IMR-90 (cell line): ENCODE measurements at regions not wholly inside any gene's neighbourhood (a gene's known extent, or its start where the extent isn't known, plus 50 kb on each side); places are given as distances from the start of the nearest gene placed in this dataset.

Source experiments
- ATAC-seq: fragments of 200-7000 bp; cut with Tn5 transposase; 2 replicates; pipeline ENCODE4 v1.9.1; 2020; ENCODE audit warnings: low read depth, mild to moderate bottlenecking, moderate library complexity
- BruUV-seq: library from RNA; stranded (reverse); fragments of 400-500 nt; replicated peaks from 2 replicates; lab custom pipeline; 2021; lab: Mats Ljungman, UMichigan
- CTCF ChIA-PET: fragments of 300-600 bp; formaldehyde crosslinking; extraction: SDS; loops from one replicate; lab custom pipeline; 2021; ENCODE audit warnings: antibody characterized with exemption; lab: Yijun Ruan, JAX
- POLR2A ChIA-PET: fragments of 300-600 bp; sonication (Branson Sonifier 250); formaldehyde crosslinking; loops from one replicate; lab custom pipeline; 2022; ENCODE audit warnings: antibody characterized with exemption; ENCODE audit not compliant: unreplicated experiment; lab: Charles Lee
- DNase-seq: peaks from one replicate; pipeline ENCODE4 v3.0.0; 2013
- H2AFZ ChIP-seq: replicated peaks from 2 replicates; pipeline ENCODE3; 2013; ENCODE audit warnings: low read length, mild to moderate bottlenecking; ENCODE audit not compliant: poor library complexity
- H2AK5ac ChIP-seq: 2 replicates; pipeline ENCODE4 v1.6.1; 2013; ENCODE audit warnings: low read depth, low read length, inconsistent platforms
- H2AK9ac ChIP-seq: replicated peaks from 2 replicates; pipeline ENCODE3; 2013; ENCODE audit warnings: mild to moderate bottlenecking, low read depth, low read length, moderate library complexity; ENCODE audit not compliant: poor library complexity
- H2BK120ac ChIP-seq: 2 replicates; pipeline ENCODE4 v1.6.1; 2013; ENCODE audit warnings: low read depth, low read length, inconsistent platforms
- H2BK15ac ChIP-seq: 3 replicates; pipeline ENCODE4 v1.6.1; 2013; ENCODE audit warnings: low read depth, low read length, inconsistent platforms
- H2BK20ac ChIP-seq: 2 replicates; pipeline ENCODE4 v1.6.1; 2013; ENCODE audit warnings: low read depth, mild to moderate bottlenecking, inconsistent platforms, low read length, moderate library complexity
- H2BK5ac ChIP-seq: 2 replicates; pipeline ENCODE4 v1.6.1; 2013; ENCODE audit warnings: mild to moderate bottlenecking, low read depth, low read length, inconsistent platforms; ENCODE audit not compliant: poor library complexity, severe bottlenecking
- H3K14ac ChIP-seq: replicated peaks from 2 replicates; pipeline ENCODE4 v1.6.1; 2013; ENCODE audit warnings: low read depth, low read length, inconsistent platforms
- H3K18ac ChIP-seq: 2 replicates; pipeline ENCODE4 v1.6.1; 2013; ENCODE audit warnings: low read depth, low read length, control low read depth
- H3K23ac ChIP-seq: 2 replicates; pipeline ENCODE4 v1.6.1; 2013; ENCODE audit warnings: low read depth, low read length, inconsistent platforms
- H3K27ac ChIP-seq: 2 replicates; pipeline ENCODE4 v1.5.1; 2013; ENCODE audit warnings: mild to moderate bottlenecking, control low read depth, low read length; ENCODE audit not compliant: insufficient read depth
- H3K27me3 ChIP-seq: 2 replicates; pipeline ENCODE4 v1.6.1; 2013; ENCODE audit warnings: low read length; ENCODE audit not compliant: control insufficient read depth, insufficient read depth
- H3K36me3 ChIP-seq: 2 replicates; pipeline ENCODE4 v1.6.1; 2013; ENCODE audit warnings: low read length, mixed read lengths; ENCODE audit not compliant: control insufficient read depth, insufficient read depth
- H3K4ac ChIP-seq: 2 replicates; pipeline ENCODE4 v1.6.1; 2013; ENCODE audit warnings: low read depth, low read length, inconsistent platforms
- H3K4me1 ChIP-seq: 2 replicates; pipeline ENCODE4 v1.6.1; 2013; ENCODE audit warnings: low read length, mixed read lengths; ENCODE audit not compliant: control insufficient read depth, insufficient read depth
- H3K4me2 ChIP-seq: 2 replicates; pipeline ENCODE4 v1.6.1; 2013; ENCODE audit warnings: low read depth, mild to moderate bottlenecking, control low read depth, low read length, moderate library complexity
- H3K4me3 ChIP-seq: 2 replicates; pipeline ENCODE4 v1.5.1; 2013; ENCODE audit warnings: low read depth, mild to moderate bottlenecking, control low read depth, low read length, moderate library complexity; ENCODE audit not compliant: insufficient read depth
- H3K56ac ChIP-seq: 2 replicates; pipeline ENCODE4 v1.6.1; 2013; ENCODE audit warnings: low read length, inconsistent platforms; ENCODE audit not compliant: insufficient read depth; ENCODE audit errors: extremely low read depth
- H3K79me1 ChIP-seq, 2 experiments: 2 replicates each; pipeline ENCODE4 v1.6.1; 2013; ENCODE audit warnings: low read length in 2 of 2, inconsistent platforms in 1 of 2, low read depth in 1 of 2
- H3K9ac ChIP-seq: 2 replicates; pipeline ENCODE4 v1.6.1; 2013; ENCODE audit warnings: low read depth, low read length, control low read depth
- H3K9me1 ChIP-seq: 2 replicates; pipeline ENCODE4 v1.6.1; 2013; ENCODE audit warnings: low read length, inconsistent platforms; ENCODE audit not compliant: insufficient read depth
- H3K9me3 ChIP-seq: 2 replicates; pipeline ENCODE4 v1.6.1; 2013; ENCODE audit warnings: low read length; ENCODE audit not compliant: control insufficient read depth, insufficient read depth
- H4K20me1 ChIP-seq: 2 replicates; pipeline ENCODE4 v1.6.1; 2013; ENCODE audit warnings: low read length, inconsistent platforms; ENCODE audit not compliant: insufficient read depth
- H4K5ac ChIP-seq: 2 replicates; pipeline ENCODE4 v1.6.1; 2013; ENCODE audit warnings: mild to moderate bottlenecking, low read depth, low read length, control low read depth
- H4K8ac ChIP-seq, 2 experiments: 2 replicates each; pipeline ENCODE4 v1.6.1; 2013; ENCODE audit warnings: low read depth in 2 of 2, low read length in 2 of 2, control low read depth in 1 of 2, inconsistent platforms in 1 of 2
- H4K91ac ChIP-seq: 2 replicates; pipeline ENCODE4 v1.6.1; 2013; ENCODE audit warnings: low read depth, low read length, inconsistent platforms; ENCODE audit not compliant: insufficient read depth
- BHLHE40 ChIP-seq: fragments of 150-350 bp; IDR thresholded peaks from 2 replicates; pipeline ENCODE4 v1.6.1; 2016; ENCODE audit warnings: mild to moderate bottlenecking, low read depth, low read length
- CEBPB ChIP-seq: IDR thresholded peaks from 2 replicates; pipeline ENCODE4 v1.6.1; 2012; ENCODE audit warnings: low read depth, low read length, improper control_type of control experiment
- CHD1 ChIP-seq: IDR thresholded peaks from 2 replicates; pipeline ENCODE4 v1.6.1; 2012; ENCODE audit warnings: low read depth, low read length, improper control_type of control experiment
- FOS ChIP-seq: fragments of 150-350 bp; IDR thresholded peaks from 2 replicates; pipeline ENCODE4 v1.6.1; 2016; ENCODE audit warnings: low read depth, low read length
- MAFK ChIP-seq: IDR thresholded peaks from 2 replicates; pipeline ENCODE4 v1.6.1; 2012; ENCODE audit warnings: low read depth, low read length, improper control_type of control experiment
- MAZ ChIP-seq: IDR thresholded peaks from 2 replicates; pipeline ENCODE4 v1.6.1; 2012; ENCODE audit warnings: low read depth, mild to moderate bottlenecking, low read length, improper control_type of control experiment, moderate library complexity, borderline replicate concordance
- MXI1 ChIP-seq: IDR thresholded peaks from 2 replicates; pipeline ENCODE4 v1.6.1; 2012; ENCODE audit warnings: low read depth, mild to moderate bottlenecking, low read length, moderate library complexity, borderline replicate concordance
- NFE2L2 ChIP-seq: fragments of 150-350 bp; IDR thresholded peaks from 2 replicates; pipeline ENCODE4 v1.6.1; 2016; ENCODE audit warnings: low read depth, mild to moderate bottlenecking, low read length
- POLR2A ChIP-seq: IDR thresholded peaks from 2 replicates; pipeline ENCODE4 v1.6.1; 2012; ENCODE audit warnings: mild to moderate bottlenecking, low read depth, low read length
- RAD21 ChIP-seq: IDR thresholded peaks from 2 replicates; pipeline ENCODE4 v1.6.1; 2012; ENCODE audit warnings: low read length, improper control_type of control experiment
- RCOR1 ChIP-seq: IDR thresholded peaks from 2 replicates; pipeline ENCODE4 v1.6.1; 2012; ENCODE audit warnings: mild to moderate bottlenecking, low read length, improper control_type of control experiment; ENCODE audit not compliant: insufficient replicate concordance
- RFX5 ChIP-seq: IDR thresholded peaks from 2 replicates; pipeline ENCODE4 v1.8.0; 2012; ENCODE audit warnings: low read depth, mild to moderate bottlenecking, low read length, moderate library complexity
- SMC3 ChIP-seq: fragments of 150-350 bp; IDR thresholded peaks from 2 replicates; pipeline ENCODE4 v1.6.1; 2016; ENCODE audit warnings: low read depth, mild to moderate bottlenecking, antibody characterized with exemption, low read length, moderate library complexity
- WGBS, 2 experiments: methylation state at CpG; one replicate each; pipeline versions ENCODE4 v1.1.5 to v1.1.7; 2013; ENCODE audit warnings: missing lambda C conversion rate in 2 of 2; ENCODE audit not compliant: insufficient read length in 1 of 2; ENCODE audit errors: extremely low coverage in 2 of 2; 5-methylcytosine and 5-hydroxymethylcytosine counted together
- dilution Hi-C: fragments of 300-500 bp; cut with HindIII; formaldehyde crosslinking; loops from one replicate; pipeline ENCODE4 v1.14.3; 2018; ENCODE audit warnings: low sequenced_read_pairs; ENCODE audit not compliant: unreplicated experiment
- in situ Hi-C: fragments of 300-500 bp; cut with MboI; formaldehyde crosslinking; loops from 3 replicates; pipeline ENCODE4 v1.14.3; 2019; ENCODE audit warnings: low sequenced_read_pairs, inconsistent platforms, mixed read lengths
- intact Hi-C: fragments of 100-400 bp; cut with micrococcal nuclease; formaldehyde crosslinking; loops from 2 replicates; pipeline ENCODE4 v1.10.0; 2022
- TF ChIP-seq, protein P1 (sequence below): fragments of 150-350 bp; IDR thresholded peaks from 2 replicates; pipeline ENCODE4 v1.6.1; 2017; ENCODE audit warnings: mild to moderate bottlenecking, antibody characterized with exemption, low read length, low read depth
- TF ChIP-seq, protein P2 (sequence below): fragments of 150-350 bp; IDR thresholded peaks from 2 replicates; pipeline ENCODE4 v1.6.1; 2016; ENCODE audit warnings: low read depth, mild to moderate bottlenecking, low read length, moderate library complexity, borderline replicate concordance
- TF ChIP-seq, protein P3 (sequence below): conservative IDR thresholded peaks from 2 replicates; pipeline ENCODE4 v1.5.1; 2012; ENCODE audit warnings: mild to moderate bottlenecking, low read depth, low read length, improper control_type of control experiment

DNA sequence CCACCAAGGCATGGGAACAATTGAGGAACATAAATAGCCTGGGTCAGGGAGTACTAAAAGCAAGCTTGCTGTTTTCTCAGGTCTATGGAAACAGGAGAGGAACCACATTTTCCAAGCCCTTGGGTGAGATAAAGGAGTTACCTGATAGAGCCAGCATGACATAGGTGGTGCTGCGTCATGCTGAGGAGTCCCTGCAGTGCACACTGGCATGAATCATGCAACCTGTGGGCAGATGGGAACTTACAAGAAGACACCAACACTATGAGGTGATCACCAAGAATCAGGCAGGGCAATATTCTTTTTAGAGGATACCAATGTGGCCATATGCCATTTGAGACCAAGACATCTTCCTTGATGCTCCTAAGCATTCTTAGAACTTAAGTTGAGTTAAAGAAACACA is 531.8 kb downstream of the ZEB2 start:
- no peak overlapping the region for H4K91ac ChIP-seq
- ChIA-PET POLR2A (no interaction called here), CTCF (no interaction called here)
- no peaks in the 10 kb centered on the region for H3K79me1 ChIP-seq
- H2BK5ac ChIP-seq, result peak overlapping the region; percentile 33
- peak overlapping the region; percentile 59 for H3K4ac ChIP-seq
- H2AK5ac ChIP-seq, result no peak overlapping the region
- DNase-seq (no peak), ATAC-seq (no peak; the same call in 1 of the 2 replicates)
- in situ Hi-C loops, result no loop called here
- H3K4me1 ChIP-seq, result peaks cover 6% of the 10 kb centered on the region
- TF ChIP-seq MAZ (no peak), SMC3 (no peak), POLR2A (no peak), RCOR1 (no peak), MXI1 (no peak), MAFK (no peak), RFX5 (no peak), CHD1 (no peak), NFE2L2 (no peak), FOS (no peak), CEBPB (no peak), RAD21 (no peak), BHLHE40 (no peak)
- TF ChIP-seq, protein P1, sequence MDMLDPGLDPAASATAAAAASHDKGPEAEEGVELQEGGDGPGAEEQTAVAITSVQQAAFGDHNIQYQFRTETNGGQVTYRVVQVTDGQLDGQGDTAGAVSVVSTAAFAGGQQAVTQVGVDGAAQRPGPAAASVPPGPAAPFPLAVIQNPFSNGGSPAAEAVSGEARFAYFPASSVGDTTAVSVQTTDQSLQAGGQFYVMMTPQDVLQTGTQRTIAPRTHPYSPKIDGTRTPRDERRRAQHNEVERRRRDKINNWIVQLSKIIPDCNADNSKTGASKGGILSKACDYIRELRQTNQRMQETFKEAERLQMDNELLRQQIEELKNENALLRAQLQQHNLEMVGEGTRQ, result no peak
- TF ChIP-seq, protein P2, sequence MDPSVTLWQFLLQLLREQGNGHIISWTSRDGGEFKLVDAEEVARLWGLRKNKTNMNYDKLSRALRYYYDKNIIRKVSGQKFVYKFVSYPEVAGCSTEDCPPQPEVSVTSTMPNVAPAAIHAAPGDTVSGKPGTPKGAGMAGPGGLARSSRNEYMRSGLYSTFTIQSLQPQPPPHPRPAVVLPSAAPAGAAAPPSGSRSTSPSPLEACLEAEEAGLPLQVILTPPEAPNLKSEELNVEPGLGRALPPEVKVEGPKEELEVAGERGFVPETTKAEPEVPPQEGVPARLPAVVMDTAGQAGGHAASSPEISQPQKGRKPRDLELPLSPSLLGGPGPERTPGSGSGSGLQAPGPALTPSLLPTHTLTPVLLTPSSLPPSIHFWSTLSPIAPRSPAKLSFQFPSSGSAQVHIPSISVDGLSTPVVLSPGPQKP, result no peak
- TF ChIP-seq, protein P3, sequence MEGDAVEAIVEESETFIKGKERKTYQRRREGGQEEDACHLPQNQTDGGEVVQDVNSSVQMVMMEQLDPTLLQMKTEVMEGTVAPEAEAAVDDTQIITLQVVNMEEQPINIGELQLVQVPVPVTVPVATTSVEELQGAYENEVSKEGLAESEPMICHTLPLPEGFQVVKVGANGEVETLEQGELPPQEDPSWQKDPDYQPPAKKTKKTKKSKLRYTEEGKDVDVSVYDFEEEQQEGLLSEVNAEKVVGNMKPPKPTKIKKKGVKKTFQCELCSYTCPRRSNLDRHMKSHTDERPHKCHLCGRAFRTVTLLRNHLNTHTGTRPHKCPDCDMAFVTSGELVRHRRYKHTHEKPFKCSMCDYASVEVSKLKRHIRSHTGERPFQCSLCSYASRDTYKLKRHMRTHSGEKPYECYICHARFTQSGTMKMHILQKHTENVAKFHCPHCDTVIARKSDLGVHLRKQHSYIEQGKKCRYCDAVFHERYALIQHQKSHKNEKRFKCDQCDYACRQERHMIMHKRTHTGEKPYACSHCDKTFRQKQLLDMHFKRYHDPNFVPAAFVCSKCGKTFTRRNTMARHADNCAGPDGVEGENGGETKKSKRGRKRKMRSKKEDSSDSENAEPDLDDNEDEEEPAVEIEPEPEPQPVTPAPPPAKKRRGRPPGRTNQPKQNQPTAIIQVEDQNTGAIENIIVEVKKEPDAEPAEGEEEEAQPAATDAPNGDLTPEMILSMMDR, result no peak
- H3K18ac ChIP-seq, result peak overlapping the region; percentile 78; the same call in 1 of the 2 replicates
- H2BK20ac ChIP-seq, result peak overlapping the region; percentile 45
- H2BK120ac ChIP-seq, result peak overlapping the region; percentile 29; the same call in 1 of the 2 replicates
- H2AFZ ChIP-seq, result no peak overlapping the region
- WGBS, 2 experiments, result no CpG with 5 or more reads among the region's 1 CpG
- BruUV-seq, result no TSS peak
- no peak overlapping the region for H3K23ac ChIP-seq
- dilution Hi-C loops, result no loop called here
- peaks cover 2% of the 10 kb centered on the region; the same call in 1 of the 2 replicates for H3K9me1 ChIP-seq
- no peaks in the 10 kb centered on the region for H3K27me3 ChIP-seq
- no peak overlapping the region; the same call in 1 of the 2 replicates for H3K4me2 ChIP-seq
- H2AK9ac ChIP-seq, result peak overlapping the region; percentile 26
- H4K20me1 ChIP-seq, result no peaks in the 10 kb centered on the region
- H2BK15ac ChIP-seq, result 0 out of 3 replicates have a peak overlapping the region, but pooled peaks have one; percentile 55
- no peak overlapping the region; the same call in 1 of the 2 replicates for H4K5ac ChIP-seq
- no peak overlapping the region for H3K4me3 ChIP-seq
- H3K27ac ChIP-seq, result no peak overlapping the region
- intact Hi-C loops, result no loop called here
- no peak overlapping the region for H3K56ac ChIP-seq
- H3K9me3 ChIP-seq, result no peaks in the 10 kb centered on the region
- no peaks in the 10 kb centered on the region for H3K36me3 ChIP-seq
- H4K8ac ChIP-seq, result no peak overlapping the region
- no peak overlapping the region for H3K9ac ChIP-seq
- no peak overlapping the region for H3K14ac ChIP-seq
